C4-2B (cell line): ENCODE measurements at regions not wholly inside any gene's neighbourhood (a gene's known extent, or its start where the extent isn't known, plus 50 kb on each side); places are given as distances from the start of the nearest gene placed in this dataset.

Experiments used
- CTCF ChIP-seq: fragments of 450-650 bp; conservative IDR thresholded peaks from 2 replicates; pipeline ENCODE4 v1.5.1; 2017; ENCODE audit warnings: mild to moderate bottlenecking
- ZFX ChIP-seq: fragments of 450-650 bp; IDR thresholded peaks from 2 replicates; pipeline ENCODE4 v1.6.1; 2017

GRCh38 chr1:104136621-104137020 is 386.9 kb downstream of the AMY1C start:
- TF ChIP-seq CTCF (no peak), ZFX (no peak)
